HG03575 (cell line): ENCODE measurements at regions not wholly inside any gene's neighbourhood (a gene's known extent, or its start where the extent isn't known, plus 50 kb on each side); places are given as distances from the start of the nearest gene placed in this dataset.

Experiments used
- ATAC-seq: cut with Tn5 transposase; IDR thresholded peaks from one replicate; pipeline ENCODE4 v1.9.1; 2021; ENCODE audit not compliant: unreplicated experiment, insufficient number of reproducible peaks, low FRiP score; ENCODE audit errors: extremely low read depth

DNA sequence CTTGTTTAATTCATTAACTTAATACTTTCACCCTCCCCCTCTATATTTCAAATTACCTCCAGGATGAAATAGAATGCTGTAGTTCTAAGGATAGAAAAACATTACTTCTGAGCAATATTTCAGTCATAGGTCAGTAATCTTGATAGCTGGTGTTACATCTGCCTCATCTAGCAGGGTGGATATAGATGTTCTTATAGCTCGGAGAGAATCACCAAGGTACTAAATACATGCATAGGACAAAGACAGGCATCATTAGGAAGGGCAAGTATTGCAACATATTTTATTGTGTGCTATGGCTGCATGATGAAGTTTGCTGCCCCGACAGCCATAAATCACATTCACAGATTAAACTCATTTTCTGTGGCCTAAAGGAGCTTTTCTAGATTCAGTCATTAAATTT lies 601.0 kb downstream of the FGF9 start:
- ATAC-seq: no peak

GRCh38 chr13:22275393-22275792 lies 604.5 kb downstream of the FGF9 start:
- no peak for ATAC-seq

DNA sequence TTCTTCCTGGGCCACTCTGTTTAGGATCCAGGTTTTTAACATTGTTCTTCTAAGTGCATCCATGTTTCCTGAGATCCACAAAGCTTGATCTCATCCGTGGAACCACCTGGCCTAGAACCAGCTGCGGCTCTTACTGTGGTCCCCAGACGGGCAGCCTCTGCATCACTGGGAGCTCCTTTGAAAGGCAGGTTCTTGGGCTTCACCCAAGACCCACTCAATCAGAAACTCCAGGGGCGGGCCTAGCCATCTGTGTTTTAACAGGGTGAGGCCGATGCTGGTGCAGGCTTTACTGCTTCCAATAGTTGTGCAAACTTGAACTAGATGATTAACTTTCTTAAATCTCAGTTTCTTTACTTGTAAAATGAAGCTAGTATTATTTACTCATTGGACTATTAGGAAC lies 605.7 kb downstream of the FGF9 start:
- ATAC-seq: no peak

DNA sequence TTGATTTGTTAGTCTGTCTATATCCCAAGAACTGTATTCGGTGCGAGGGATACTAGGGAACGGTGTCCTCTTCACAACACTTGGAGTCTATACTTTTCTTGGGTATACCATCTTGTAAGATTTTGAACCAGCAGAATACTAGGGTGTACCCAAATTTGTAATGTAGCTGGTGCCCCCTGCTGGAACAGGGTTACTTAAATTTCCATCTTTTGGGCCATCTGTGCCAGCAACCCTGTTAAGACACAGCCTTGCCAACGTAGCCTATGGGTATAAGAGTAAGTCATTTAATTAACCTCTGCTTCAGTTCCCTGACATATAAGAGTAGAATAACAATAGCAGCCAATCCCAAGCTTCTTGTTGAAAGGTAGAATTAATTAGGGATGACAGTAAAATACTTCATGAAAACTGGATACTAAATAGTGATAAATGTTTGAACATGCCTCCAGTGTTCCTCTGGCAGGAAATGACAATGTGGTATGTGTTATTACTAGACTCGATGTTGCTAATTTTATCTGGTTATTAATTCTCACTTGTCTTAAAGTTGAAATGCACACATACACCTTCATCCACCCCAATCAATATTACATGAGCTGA lies 607.6 kb downstream of the FGF9 start:
- no peak for ATAC-seq

DNA sequence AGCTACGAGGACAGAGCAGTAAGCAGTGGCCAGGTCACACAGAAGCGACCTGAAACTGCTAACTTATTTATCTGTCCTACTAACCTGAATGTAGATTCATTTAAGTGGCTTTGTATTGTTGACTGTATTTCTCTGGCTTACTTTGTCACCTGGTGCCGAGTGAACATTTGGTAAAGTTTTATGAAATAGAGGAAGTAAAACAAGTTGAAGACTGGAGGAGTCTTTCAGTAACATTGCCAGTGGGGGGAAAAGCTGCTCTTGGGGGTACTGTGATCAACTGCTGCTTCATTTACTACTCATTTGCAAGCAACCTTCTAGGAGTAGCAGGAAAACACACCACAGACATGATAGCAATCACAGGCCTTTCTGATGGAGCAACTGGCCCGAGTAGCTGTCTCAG lies 615.0 kb downstream of the FGF9 start:
- ATAC-seq: no peak

GRCh38 chr13:22286338-22286737 lies 615.5 kb downstream of the FGF9 start:
- no peak for ATAC-seq

DNA sequence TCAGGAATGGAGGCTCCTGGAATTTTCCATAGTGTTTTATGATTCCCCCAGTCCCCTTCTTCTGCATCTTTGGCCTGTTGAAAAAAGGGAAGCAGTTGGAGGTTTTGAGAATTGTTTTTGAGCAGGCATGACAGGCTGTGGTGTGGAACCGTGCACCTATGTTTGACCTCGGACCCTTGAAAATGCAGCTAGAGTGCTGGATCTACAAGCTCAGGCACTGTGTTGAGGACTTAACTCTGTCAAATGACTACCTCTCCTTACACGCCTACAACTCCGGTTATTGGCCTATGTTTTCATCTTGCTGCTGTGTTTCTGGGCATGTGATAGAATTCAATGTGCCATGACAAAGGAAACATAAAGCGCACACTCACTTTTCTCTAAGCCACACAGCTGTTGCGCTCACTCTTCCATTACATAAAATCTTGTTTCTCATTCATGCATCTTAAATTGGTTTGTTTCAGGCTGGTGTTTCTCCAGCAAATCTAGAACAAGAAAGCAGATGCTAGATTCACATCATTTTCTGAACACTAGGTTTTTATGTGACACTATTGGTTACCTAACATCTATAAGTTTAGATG lies 616.6 kb downstream of the FGF9 start:
- no peak for ATAC-seq

DNA sequence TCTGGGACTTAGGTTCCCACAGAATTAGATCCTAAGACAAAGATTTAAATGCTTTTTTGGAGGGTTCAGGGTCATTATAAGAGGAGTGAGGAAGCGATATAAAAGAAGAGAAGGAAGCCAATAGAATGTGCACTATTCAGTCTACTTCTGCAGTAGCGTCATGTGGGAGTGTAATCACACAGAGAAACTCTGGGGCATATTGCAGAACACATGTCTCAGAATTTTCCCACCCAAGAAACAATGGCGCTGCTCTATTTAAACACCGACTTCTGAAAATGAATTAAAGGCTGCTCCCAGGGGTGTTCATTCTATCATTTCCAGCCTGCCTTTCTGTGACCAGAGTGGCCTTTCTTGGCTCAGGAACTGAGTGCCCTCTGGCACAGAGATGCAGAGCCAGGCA lies 617.6 kb downstream of the FGF9 start:
- no peak for ATAC-seq

- ATAC-seq: no peak
These were observed 618.8 kb downstream of the FGF9 start for GRCh38 chr13:22289711-22290110.

- ATAC-seq: no peak
These were observed 627.7 kb downstream of the FGF9 start for GRCh38 chr13:22298530-22298929.

- ATAC-seq: no peak
These were observed 641.0 kb downstream of the FGF9 start for GRCh38 chr13:22311734-22312404.

- ATAC-seq: no peak
These were observed 641.5 kb downstream of the FGF9 start for GRCh38 chr13:22312405-22312803.

DNA sequence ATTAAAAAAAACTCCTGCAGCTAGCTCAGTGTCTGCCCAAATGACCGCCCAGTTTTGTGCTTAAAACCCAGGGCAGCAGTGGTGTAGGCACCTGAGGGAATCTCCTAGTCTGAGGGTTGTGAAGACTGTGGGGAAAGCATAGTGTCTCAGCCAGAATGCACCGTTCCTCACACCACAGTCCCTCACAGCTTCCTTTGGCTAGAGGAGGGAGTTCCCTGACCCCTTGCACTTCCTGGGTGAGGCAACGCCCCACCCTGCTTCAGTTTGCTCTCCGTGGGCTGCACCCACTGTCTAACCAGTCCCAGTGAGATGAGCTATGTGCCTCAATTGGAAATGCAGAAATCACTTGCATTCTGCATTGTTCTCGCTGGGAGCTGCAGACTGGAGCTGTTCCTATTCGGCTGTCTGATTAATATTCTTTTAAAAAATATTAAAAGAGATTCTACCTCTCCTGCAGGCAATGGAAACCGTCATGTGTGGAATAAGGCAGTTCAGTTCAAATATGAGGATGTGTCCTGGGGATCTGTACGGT lies 645.7 kb downstream of the FGF9 start:
- no peak for ATAC-seq

- ATAC-seq: no peak
These were observed 650.1 kb downstream of the FGF9 start for GRCh38 chr13:22320991-22321390.

GRCh38 chr13:22325761-22326160 lies 654.9 kb downstream of the FGF9 start:
- ATAC-seq: no peak

DNA sequence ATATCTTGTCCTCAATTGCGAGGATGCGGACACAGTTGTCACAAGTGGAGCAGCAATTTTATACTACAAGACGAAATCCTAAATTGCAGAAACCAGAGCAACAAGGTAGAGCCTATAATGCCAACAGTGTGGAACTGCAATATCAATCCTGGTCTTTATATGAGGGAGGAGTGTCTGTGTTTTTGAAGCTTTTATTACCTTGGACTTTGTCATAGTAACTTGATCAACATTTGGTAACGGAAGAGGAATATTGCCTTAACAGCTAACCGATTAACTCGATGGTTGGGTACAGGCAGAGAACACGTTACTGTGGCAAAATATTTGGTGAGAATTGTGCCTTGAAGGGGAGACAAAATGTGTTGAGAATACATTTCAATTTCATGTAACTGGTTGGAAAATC lies 661.5 kb downstream of the FGF9 start:
- no peak for ATAC-seq

DNA sequence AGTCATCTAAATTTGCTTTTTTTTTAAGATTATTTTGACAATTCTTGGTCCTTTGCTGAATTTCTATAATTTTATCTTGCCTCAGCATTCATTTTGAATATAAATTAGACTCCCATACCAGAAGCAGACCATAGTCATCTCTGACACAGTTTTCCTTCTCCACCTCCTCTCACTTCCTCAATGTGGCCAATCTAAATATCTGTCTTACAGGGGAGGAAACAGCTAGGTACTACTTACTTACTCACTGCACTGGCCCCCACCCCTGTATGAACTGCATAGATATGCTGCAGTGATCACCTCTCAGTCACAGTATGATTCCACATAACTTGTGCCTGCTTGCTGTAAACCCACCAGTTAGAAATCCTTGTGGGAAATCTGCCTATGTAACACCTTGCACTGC lies 665.6 kb downstream of the FGF9 start:
- no peak for ATAC-seq

GRCh38 chr13:22357132-22357531 lies 686.3 kb downstream of the FGF9 start:
- ATAC-seq: no peak

GRCh38 chr13:22369090-22369489 lies 698.2 kb downstream of the FGF9 start:
- ATAC-seq: no peak

GRCh38 chr13:22369840-22370239 lies 699.0 kb downstream of the FGF9 start:
- ATAC-seq: no peak
